ENCODE measurements at regions not wholly inside any gene's neighbourhood (a gene's known extent, or its start where the extent isn't known, plus 50 kb on each side); places are given as distances from the start of the nearest gene placed in this dataset.
"Not testable (repeated sequence)": the region's sequence is repeated elsewhere in the genome, so short reads cannot be mapped to it uniquely, and the experiment has no call there.

- DNase-seq (ENCODE audit: low read depth) = no peak
These were observed 237.6 kb upstream of the NDN start for GRCh38 chr15:23924686-23925085.

GRCh38 chr15:23954931-23955330 lies 267.8 kb upstream of the NDN start:
- no peak for DNase-seq (ENCODE audit: low read depth)

GRCh38 chr15:23983500-23984259 lies 296.6 kb upstream of the NDN start:
- no peak for DNase-seq (ENCODE audit: low read depth)

- no peak for DNase-seq (ENCODE audit: low read depth)
These were observed 307.2 kb upstream of the NDN start for GRCh38 chr15:23994273-23994672.

GRCh38 chr15:23998056-23998455 lies 311.0 kb upstream of the NDN start:
- DNase-seq (ENCODE audit: low read depth) = no peak

- no peak for DNase-seq (ENCODE audit: low read depth)
These were observed 321.4 kb upstream of the NDN start for GRCh38 chr15:24008476-24008875.

GRCh38 chr15:24017470-24017869 lies 330.4 kb upstream of the NDN start:
- DNase-seq (ENCODE audit: low read depth) = no peak

GRCh38 chr15:24039683-24040082 lies 352.6 kb upstream of the NDN start:
- no peak for DNase-seq (ENCODE audit: low read depth)

GRCh38 chr15:24054547-24055245 lies 367.6 kb upstream of the NDN start:
- peak; percentile 11 for DNase-seq (ENCODE audit: low read depth)

- no peak for DNase-seq (ENCODE audit: low read depth)
These were observed 380.8 kb upstream of the NDN start for GRCh38 chr15:24067733-24068501.

- DNase-seq (ENCODE audit: low read depth) = no peak
These were observed 388.4 kb upstream of the NDN start for GRCh38 chr15:24075420-24076089.

- no peak for DNase-seq (ENCODE audit: low read depth)
These were observed 389.1 kb upstream of the NDN start for GRCh38 chr15:24076090-24076784.

GRCh38 chr15:24078310-24079029 lies 391.4 kb upstream of the NDN start:
- no peak for DNase-seq (ENCODE audit: low read depth)

GRCh38 chr15:24088941-24089340 lies 401.8 kb upstream of the NDN start:
- not testable (repeated sequence) for DNase-seq (ENCODE audit: low read depth)

GRCh38 chr15:24101503-24101902 lies 414.4 kb upstream of the NDN start:
- DNase-seq (ENCODE audit: low read depth) = not testable (repeated sequence)

- not testable (repeated sequence) for DNase-seq (ENCODE audit: low read depth)
These were observed 420.4 kb upstream of the NDN start for GRCh38 chr15:24107524-24107923.

GRCh38 chr15:24107948-24108347 lies 420.8 kb upstream of the NDN start:
- not testable (repeated sequence) for DNase-seq (ENCODE audit: low read depth)

- not testable (repeated sequence) for DNase-seq (ENCODE audit: low read depth)
These were observed 421.2 kb upstream of the NDN start for GRCh38 chr15:24108349-24108748.

- not testable (repeated sequence) for DNase-seq (ENCODE audit: low read depth)
These were observed 452.5 kb upstream of the NDN start for GRCh38 chr15:24139622-24140021.

- DNase-seq (ENCODE audit: low read depth) = not testable (repeated sequence)
These were observed 458.0 kb upstream of the NDN start for GRCh38 chr15:24145070-24145469.

GRCh38 chr15:24146251-24146650 lies 459.1 kb upstream of the NDN start:
- no peak for DNase-seq (ENCODE audit: low read depth)

Measured in RPMI7951 (cell line).